ENCODE measurements at regions not wholly inside any gene's neighbourhood (a gene's known extent, or its start where the extent isn't known, plus 50 kb on each side); places are given as distances from the start of the nearest gene placed in this dataset.

DNA sequence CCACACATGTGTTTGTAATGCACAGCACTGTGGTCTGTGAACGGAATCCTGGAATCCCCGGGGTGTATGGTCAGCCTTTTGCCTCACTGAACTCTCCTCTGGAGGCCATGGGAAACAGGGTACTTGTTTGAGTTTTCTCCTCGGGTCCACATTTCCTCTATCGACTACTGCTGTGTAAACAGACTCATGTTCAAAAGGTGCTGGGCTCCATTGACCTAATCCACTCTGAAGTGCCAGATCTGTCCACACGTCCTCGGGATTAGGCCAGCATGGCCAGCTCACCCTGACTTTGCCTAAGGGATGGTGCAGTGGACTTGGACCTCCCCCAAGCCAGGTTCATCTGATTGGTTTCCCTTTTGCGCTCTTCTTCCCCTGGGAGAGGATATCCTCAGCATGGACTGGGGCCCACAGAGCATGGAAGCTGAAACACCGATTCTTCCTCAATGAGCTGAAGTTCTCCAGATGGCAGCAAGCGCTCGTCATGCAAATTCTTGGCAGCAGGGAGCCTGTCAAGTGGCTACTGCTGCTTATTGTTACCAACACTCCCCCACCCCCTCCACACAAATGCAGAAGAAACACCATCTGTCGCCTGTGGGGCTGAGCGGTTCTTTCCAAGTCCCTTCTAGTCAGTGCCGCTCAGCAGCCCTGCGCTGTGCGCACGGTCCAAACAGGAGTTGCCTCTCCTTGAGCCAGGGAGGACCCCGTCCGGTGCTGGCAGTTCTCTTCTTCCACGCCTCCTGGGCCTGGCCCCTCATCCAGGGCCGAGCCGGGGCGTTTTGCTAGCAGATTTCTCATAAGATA, 292.6 kb upstream of the MARCKS start:
- Histone ChIP-seq H3K27ac (ENCODE audit: low read length) (no peak overlapping the region), H3K9ac (ENCODE audit: low read depth, low read length) (peak overlapping the region; percentile 59; the same call in 1 of the 2 replicates), H3K27me3 (ENCODE audit: insufficient read depth, low read length) (peaks cover 15% of the 10 kb centered on the region), H3K36me3 (ENCODE audit: insufficient read depth, low read depth, low read length) (no peaks in the 10 kb centered on the region), H3K4me3 (ENCODE audit: low read length) (peak overlapping the region; percentile 57), H3K4me1 (ENCODE audit: insufficient read depth, low read length) (peaks cover 24% of the 10 kb centered on the region; the same call in 1 of the 2 replicates), H3K9me3 (ENCODE audit: insufficient read depth, low read depth, low read length) (no peaks in the 10 kb centered on the region)

DNA sequence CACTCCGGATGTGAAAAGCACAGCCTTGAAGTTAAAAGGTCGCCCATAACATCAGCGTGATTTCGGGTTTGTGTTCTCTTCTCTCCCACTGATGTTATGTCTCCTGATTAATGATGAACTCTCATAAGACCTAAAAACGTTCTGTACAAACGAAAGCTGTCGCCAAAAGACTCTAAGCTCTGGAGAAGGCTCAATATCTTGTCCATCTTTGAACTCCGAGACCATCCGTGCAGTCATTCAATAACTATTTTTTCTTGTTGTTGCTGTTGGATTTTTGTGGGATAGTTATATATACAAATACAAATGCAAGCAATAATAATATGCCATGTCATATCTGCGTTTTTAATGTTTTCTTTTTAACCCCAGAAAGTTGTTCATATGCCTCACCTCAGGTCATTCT, 291.8 kb upstream of the MARCKS start:
- Histone ChIP-seq H3K36me3 (ENCODE audit: insufficient read depth, low read depth, low read length) (no peaks in the 10 kb centered on the region), H3K9ac (ENCODE audit: low read depth, low read length) (peak overlapping the region; percentile 49; the same call in 1 of the 2 replicates), H3K9me3 (ENCODE audit: insufficient read depth, low read depth, low read length) (no peaks in the 10 kb centered on the region), H3K27me3 (ENCODE audit: insufficient read depth, low read length) (peaks cover 15% of the 10 kb centered on the region), H3K4me1 (ENCODE audit: insufficient read depth, low read length) (peaks cover 24% of the 10 kb centered on the region; the same call in 1 of the 2 replicates), H3K27ac (ENCODE audit: low read length) (no peak overlapping the region), H3K4me3 (ENCODE audit: low read length) (peak overlapping the region; percentile 57)

- Histone ChIP-seq H3K36me3 (ENCODE audit: insufficient read depth, low read depth, low read length) (no peaks in the 10 kb centered on the region), H3K9ac (ENCODE audit: low read depth, low read length) (no peak overlapping the region), H3K4me1 (ENCODE audit: insufficient read depth, low read length) (peaks cover 8% of the 10 kb centered on the region; the same call in 1 of the 2 replicates), H3K4me3 (ENCODE audit: low read length) (no peak overlapping the region), H3K9me3 (ENCODE audit: insufficient read depth, low read depth, low read length) (no peaks in the 10 kb centered on the region), H3K27me3 (ENCODE audit: insufficient read depth, low read length) (peaks cover 13% of the 10 kb centered on the region), H3K27ac (ENCODE audit: low read length) (no peak overlapping the region)
These were observed 287.0 kb upstream of the MARCKS start for GRCh38 chr6:113570161-113570560.

- no peak overlapping the region for H3K9ac ChIP-seq (ENCODE audit: low read depth, low read length)
- no peaks in the 10 kb centered on the region for H3K9me3 ChIP-seq (ENCODE audit: insufficient read depth, low read depth, low read length)
- no peak overlapping the region for H3K4me3 ChIP-seq (ENCODE audit: low read length)
- peaks cover 4% of the 10 kb centered on the region; the same call in 1 of the 2 replicates for H3K4me1 ChIP-seq (ENCODE audit: insufficient read depth, low read length)
- H3K27me3 ChIP-seq (ENCODE audit: insufficient read depth, low read length), result peaks cover 8% of the 10 kb centered on the region; the same call in 1 of the 2 replicates
- no peak overlapping the region for H3K27ac ChIP-seq (ENCODE audit: low read length)
- no peaks in the 10 kb centered on the region for H3K36me3 ChIP-seq (ENCODE audit: insufficient read depth, low read depth, low read length)
These were observed 286.5 kb upstream of the MARCKS start for GRCh38 chr6:113570641-113571040.

DNA sequence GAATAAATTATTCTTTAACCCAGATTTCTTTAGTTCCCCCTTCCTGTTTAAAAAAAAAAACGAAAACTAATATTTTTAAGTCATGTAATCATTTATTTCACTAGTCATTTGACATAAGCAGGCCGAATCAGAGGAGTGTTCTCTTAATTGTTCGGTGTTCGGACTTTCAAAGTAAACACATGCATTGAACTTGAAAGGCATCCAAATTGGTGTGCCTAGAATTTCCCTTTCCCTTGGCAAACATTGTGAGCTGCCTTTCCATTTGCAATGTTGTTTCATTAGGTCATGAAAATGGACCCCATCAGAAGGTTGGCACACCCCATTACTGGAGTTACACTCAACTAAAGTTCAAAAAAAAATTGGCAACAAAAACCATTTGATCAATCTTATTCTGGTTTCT, 283.0 kb upstream of the MARCKS start:
- Histone ChIP-seq H3K4me3 (ENCODE audit: low read length) (no peak overlapping the region), H3K9ac (ENCODE audit: low read depth, low read length) (no peak overlapping the region), H3K36me3 (ENCODE audit: insufficient read depth, low read depth, low read length) (no peaks in the 10 kb centered on the region), H3K27me3 (ENCODE audit: insufficient read depth, low read length) (no peaks in the 10 kb centered on the region), H3K4me1 (ENCODE audit: insufficient read depth, low read length) (no peaks in the 10 kb centered on the region), H3K27ac (ENCODE audit: low read length) (no peak overlapping the region), H3K9me3 (ENCODE audit: insufficient read depth, low read depth, low read length) (no peaks in the 10 kb centered on the region)

GRCh38 chr6:113576310-113576709, 280.8 kb upstream of the MARCKS start:
- Histone ChIP-seq H3K27ac (ENCODE audit: low read length) (no peak overlapping the region), H3K4me1 (ENCODE audit: insufficient read depth, low read length) (no peaks in the 10 kb centered on the region), H3K9ac (ENCODE audit: low read depth, low read length) (no peak overlapping the region), H3K36me3 (ENCODE audit: insufficient read depth, low read depth, low read length) (no peaks in the 10 kb centered on the region), H3K4me3 (ENCODE audit: low read length) (no peak overlapping the region), H3K9me3 (ENCODE audit: insufficient read depth, low read depth, low read length) (no peaks in the 10 kb centered on the region), H3K27me3 (ENCODE audit: insufficient read depth, low read length) (no peaks in the 10 kb centered on the region)

DNA sequence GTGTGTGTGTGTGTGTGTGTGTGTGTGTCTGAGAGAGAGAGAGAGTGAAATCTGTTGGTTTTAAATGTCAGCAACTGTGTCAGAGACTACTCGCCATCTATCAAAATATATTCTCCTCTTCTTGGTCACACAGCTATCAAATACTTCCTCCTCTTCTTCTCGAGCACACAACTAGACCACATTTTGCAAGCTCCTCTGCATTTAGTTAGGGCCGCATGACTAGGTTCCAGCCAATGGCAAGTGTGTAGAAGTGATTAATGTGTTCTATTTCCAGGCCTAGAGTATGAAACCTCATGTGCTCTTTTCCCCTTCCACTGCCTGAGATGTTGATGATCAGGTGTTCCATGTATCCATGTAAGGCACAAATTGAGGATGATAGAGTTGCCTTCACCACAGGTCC, 278.5 kb upstream of the MARCKS start:
- Histone ChIP-seq H3K27me3 (ENCODE audit: insufficient read depth, low read length) (no peaks in the 10 kb centered on the region), H3K4me3 (ENCODE audit: low read length) (no peak overlapping the region), H3K9ac (ENCODE audit: low read depth, low read length) (no peak overlapping the region), H3K36me3 (ENCODE audit: insufficient read depth, low read depth, low read length) (no peaks in the 10 kb centered on the region), H3K27ac (ENCODE audit: low read length) (no peak overlapping the region), H3K9me3 (ENCODE audit: insufficient read depth, low read depth, low read length) (no peaks in the 10 kb centered on the region), H3K4me1 (ENCODE audit: insufficient read depth, low read length) (no peaks in the 10 kb centered on the region)

DNA sequence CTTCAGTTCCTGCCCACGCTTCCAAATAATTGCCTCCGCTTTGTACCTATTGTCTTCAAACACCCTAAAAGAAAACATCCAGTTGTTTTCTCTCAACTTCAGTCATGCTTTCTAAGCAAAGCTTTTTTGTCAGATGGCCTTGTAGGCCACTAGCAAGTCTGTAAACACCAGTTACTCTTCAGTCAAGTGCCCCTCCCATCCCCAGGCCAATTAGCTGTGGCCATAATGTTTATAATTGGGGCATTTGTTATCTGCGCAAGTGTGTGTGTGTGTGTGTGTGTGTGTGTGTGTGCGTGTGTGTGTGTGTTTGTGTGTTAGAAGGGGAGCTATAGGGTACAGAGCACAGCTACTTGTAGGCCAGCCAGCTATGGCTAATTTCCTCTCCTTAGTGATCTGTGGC, 272.4 kb upstream of the MARCKS start:
- no peak overlapping the region for H3K9ac ChIP-seq (ENCODE audit: low read depth, low read length)
- H3K27ac ChIP-seq (ENCODE audit: low read length), result no peak overlapping the region
- peaks cover 23% of the 10 kb centered on the region for H3K4me1 ChIP-seq (ENCODE audit: insufficient read depth, low read length)
- no peaks in the 10 kb centered on the region for H3K27me3 ChIP-seq (ENCODE audit: insufficient read depth, low read length)
- H3K4me3 ChIP-seq (ENCODE audit: low read length), result no peak overlapping the region
- H3K36me3 ChIP-seq (ENCODE audit: insufficient read depth, low read depth, low read length), result no peaks in the 10 kb centered on the region
- no peaks in the 10 kb centered on the region for H3K9me3 ChIP-seq (ENCODE audit: insufficient read depth, low read depth, low read length)

DNA sequence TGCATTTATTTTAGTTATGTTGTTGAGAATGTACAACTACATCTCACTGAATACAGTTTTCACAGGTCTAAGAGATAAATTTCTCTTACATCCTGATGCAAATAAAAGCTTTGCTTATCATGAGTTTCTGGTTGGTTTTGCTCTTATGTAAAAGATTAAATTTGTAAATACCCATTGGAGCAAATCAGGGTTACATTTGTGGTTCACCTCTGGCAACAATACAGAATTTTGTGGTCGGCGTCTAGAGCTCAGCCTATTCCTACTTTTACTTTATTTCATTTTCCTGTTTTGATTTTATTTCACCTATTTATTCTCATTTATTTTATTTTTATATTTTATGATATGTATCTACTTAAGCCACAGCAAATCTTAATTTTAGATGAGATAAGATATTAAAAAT, 271.9 kb upstream of the MARCKS start:
- H3K27me3 ChIP-seq (ENCODE audit: insufficient read depth, low read length), result no peaks in the 10 kb centered on the region
- no peak overlapping the region for H3K4me3 ChIP-seq (ENCODE audit: low read length)
- H3K9ac ChIP-seq (ENCODE audit: low read depth, low read length), result no peak overlapping the region
- peaks cover 23% of the 10 kb centered on the region for H3K4me1 ChIP-seq (ENCODE audit: insufficient read depth, low read length)
- H3K27ac ChIP-seq (ENCODE audit: low read length), result no peak overlapping the region
- no peaks in the 10 kb centered on the region for H3K9me3 ChIP-seq (ENCODE audit: insufficient read depth, low read depth, low read length)
- H3K36me3 ChIP-seq (ENCODE audit: insufficient read depth, low read depth, low read length), result no peaks in the 10 kb centered on the region

DNA sequence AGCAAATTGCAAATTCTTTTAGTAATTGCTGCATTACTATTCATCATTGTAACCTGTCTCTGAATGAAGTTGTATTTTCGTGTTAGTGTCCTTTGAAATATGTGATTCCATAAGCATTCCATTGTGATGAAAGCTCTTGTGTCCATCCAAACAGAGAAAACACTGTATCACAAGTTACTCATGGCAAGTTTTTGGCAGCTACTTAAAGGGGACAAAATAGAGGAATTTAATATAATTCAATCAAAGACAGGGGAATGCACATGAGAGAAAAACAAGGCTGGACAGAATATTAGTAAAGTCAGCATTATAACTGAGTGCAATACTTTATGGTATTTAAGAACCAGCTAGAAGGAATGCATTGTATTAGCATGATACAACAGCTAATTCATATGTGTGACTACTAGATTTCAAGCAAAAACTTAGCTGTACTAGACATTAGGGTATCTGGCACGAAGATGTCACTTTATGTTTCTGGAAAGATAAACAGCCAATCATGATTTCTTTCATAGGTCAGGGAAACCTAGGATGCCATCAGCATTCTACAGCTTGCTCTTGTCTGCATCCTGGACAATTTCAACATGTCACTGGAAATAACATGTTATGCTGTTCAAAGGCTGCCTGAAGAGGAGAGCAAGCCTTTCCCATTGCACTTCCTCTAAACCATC, 270.6 kb upstream of the MARCKS start:
- H3K9ac ChIP-seq (ENCODE audit: low read depth, low read length), result peak overlapping the region; percentile 67; the same call in 1 of the 2 replicates
- H3K4me1 ChIP-seq (ENCODE audit: insufficient read depth, low read length), result peaks cover 24% of the 10 kb centered on the region
- peak overlapping the region; percentile 83 for H3K27ac ChIP-seq (ENCODE audit: low read length)
- H3K4me3 ChIP-seq (ENCODE audit: low read length), result peak overlapping the region; percentile 52
- no peaks in the 10 kb centered on the region for H3K9me3 ChIP-seq (ENCODE audit: insufficient read depth, low read depth, low read length)
- no peaks in the 10 kb centered on the region for H3K36me3 ChIP-seq (ENCODE audit: insufficient read depth, low read depth, low read length)
- H3K27me3 ChIP-seq (ENCODE audit: insufficient read depth, low read length), result no peaks in the 10 kb centered on the region

GRCh38 chr6:113587078-113587699, 270.0 kb upstream of the MARCKS start:
- Histone ChIP-seq H3K27me3 (ENCODE audit: insufficient read depth, low read length) (no peaks in the 10 kb centered on the region), H3K4me1 (ENCODE audit: insufficient read depth, low read length) (peaks cover 31% of the 10 kb centered on the region), H3K9ac (ENCODE audit: low read depth, low read length) (peak overlapping the region; percentile 67; the same call in 1 of the 2 replicates), H3K36me3 (ENCODE audit: insufficient read depth, low read depth, low read length) (no peaks in the 10 kb centered on the region), H3K27ac (ENCODE audit: low read length) (peak overlapping the region; percentile 83), H3K4me3 (ENCODE audit: low read length) (peak overlapping the region; percentile 52), H3K9me3 (ENCODE audit: insufficient read depth, low read depth, low read length) (no peaks in the 10 kb centered on the region)

Measured in iPS-20b (cell line).